ENCODE measurements at regions not wholly inside any gene's neighbourhood (a gene's known extent, or its start where the extent isn't known, plus 50 kb on each side); places are given as distances from the start of the nearest gene placed in this dataset.
A peak's percentile ranks its signal among the peaks of the same experiment; 100 is the strongest.

DNA sequence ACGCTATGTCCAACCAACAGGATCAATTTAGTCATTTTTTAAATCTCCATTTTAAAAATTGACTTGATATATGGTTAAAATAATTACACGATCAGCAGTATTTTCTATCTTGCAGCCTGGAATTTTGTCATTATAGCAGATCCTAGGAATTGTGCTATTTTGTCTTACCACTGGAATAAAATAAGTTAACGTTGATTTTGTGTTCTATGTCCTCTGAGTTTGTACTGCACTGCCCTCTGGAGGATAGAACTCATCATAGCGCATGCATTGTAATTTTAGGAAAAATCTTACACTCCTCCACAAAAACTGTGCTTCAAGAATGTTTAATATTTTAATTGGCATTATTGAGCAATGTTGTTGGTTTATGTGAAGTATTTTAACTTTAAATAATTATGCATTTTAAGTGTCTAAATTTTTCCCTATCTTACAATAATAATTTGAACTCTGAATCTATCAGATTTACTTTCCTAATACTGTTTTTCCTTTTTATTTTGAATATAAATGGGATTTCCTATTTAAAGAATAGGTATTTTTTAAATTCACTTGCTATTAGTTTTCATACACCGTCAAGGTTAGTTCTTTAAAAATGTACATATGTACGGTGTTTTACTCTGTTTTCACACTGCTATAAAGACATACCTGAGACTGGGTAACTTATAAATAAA is 220.1 kb downstream of the PPP1R3A start:
- Histone ChIP-seq H3K36me3 (no peaks in the 10 kb centered on the region), H3K4me1 (no peaks in the 10 kb centered on the region), H3K27ac (no peak overlapping the region), H3K9me3 (no peaks in the 10 kb centered on the region), H3K4me3 (replicated peaks in 1 of 3) (no peak overlapping the region), H3K27me3 (no peaks in the 10 kb centered on the region)
- DNase-seq = peak; percentile 4 to 13
- intact Hi-C loops (cut with DNase I) = no loop called here
- TF ChIP-seq, protein P1, sequence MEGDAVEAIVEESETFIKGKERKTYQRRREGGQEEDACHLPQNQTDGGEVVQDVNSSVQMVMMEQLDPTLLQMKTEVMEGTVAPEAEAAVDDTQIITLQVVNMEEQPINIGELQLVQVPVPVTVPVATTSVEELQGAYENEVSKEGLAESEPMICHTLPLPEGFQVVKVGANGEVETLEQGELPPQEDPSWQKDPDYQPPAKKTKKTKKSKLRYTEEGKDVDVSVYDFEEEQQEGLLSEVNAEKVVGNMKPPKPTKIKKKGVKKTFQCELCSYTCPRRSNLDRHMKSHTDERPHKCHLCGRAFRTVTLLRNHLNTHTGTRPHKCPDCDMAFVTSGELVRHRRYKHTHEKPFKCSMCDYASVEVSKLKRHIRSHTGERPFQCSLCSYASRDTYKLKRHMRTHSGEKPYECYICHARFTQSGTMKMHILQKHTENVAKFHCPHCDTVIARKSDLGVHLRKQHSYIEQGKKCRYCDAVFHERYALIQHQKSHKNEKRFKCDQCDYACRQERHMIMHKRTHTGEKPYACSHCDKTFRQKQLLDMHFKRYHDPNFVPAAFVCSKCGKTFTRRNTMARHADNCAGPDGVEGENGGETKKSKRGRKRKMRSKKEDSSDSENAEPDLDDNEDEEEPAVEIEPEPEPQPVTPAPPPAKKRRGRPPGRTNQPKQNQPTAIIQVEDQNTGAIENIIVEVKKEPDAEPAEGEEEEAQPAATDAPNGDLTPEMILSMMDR (IDR thresholded peaks at IDR 0.05) = peak in 5 of 6 experiments; percentile 40 to 73 (median 63)
- TF ChIP-seq POLR2A (IDR thresholded peaks at IDR 0.05) = no peak
- 38% methylated on average over 6 of the region's 6 CpGs for WGBS, 2 donors

DNA sequence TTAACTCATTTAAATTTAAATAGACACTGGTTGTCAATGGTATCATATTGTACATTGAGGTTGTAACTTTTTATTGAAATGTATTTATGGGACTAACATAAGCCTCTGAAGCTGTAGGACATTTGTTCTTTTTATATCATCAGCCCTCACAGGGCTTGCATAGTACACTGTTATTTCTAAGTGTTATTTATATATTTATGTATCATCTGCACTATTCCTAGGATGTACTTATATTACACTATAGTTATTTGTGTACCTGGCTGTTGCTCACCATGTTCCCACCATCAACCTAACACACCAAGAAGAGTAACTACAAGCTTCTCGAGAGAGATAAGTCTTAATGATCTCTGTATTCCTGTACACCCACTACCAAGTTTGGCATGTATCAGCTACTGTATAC is 224.7 kb downstream of the PPP1R3A start:
- 89 to 94% methylated on average over 1 of the region's 1 CpG for WGBS, 2 donors
- no peak overlapping the region for H3K27ac ChIP-seq
- no peak overlapping the region for H3K4me3 ChIP-seq (replicated peaks in 1 of 3)
- H3K27me3 ChIP-seq = no peaks in the 10 kb centered on the region
- no peaks in the 10 kb centered on the region for H3K36me3 ChIP-seq
- H3K9me3 ChIP-seq = no peaks in the 10 kb centered on the region
- TF ChIP-seq, protein P1 (IDR thresholded peaks at IDR 0.05) = no peak
- no peak for TF ChIP-seq POLR2A (IDR thresholded peaks at IDR 0.05)
- intact Hi-C loops (cut with DNase I) = no loop called here
- H3K4me1 ChIP-seq = no peaks in the 10 kb centered on the region
- no peak for DNase-seq

DNA sequence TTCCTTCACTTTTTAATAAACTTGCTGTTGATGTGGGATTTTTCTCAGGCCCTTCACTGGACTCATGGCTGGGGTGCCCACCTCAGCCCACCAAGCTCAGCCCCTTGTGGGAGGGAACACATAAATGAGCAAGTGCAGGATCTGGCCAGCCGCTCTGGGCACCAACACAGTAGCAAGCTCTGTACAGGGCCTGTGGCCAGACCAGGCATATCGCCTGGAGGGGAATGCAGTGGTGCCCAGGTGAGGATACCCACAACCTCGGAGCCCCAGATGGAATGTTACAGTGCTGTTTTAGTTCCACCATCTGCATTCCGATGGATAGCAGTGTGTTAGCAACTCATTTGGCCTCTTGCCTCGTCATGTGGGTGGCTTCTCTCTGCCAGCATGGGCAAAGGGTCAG is 234.6 kb downstream of the PPP1R3A start:
- TF ChIP-seq POLR2A (IDR thresholded peaks at IDR 0.05) = no peak
- TF ChIP-seq, protein P1 (IDR thresholded peaks at IDR 0.05) = no peak
- intact Hi-C loops (cut with DNase I) = no loop called here
- H3K9me3 ChIP-seq = no peaks in the 10 kb centered on the region
- DNase-seq = no peak
- no peaks in the 10 kb centered on the region for H3K36me3 ChIP-seq
- 72 to 85% methylated on average over 3 to 5 of the region's 5 CpGs for WGBS, 2 donors
- H3K27me3 ChIP-seq = no peaks in the 10 kb centered on the region
- H3K4me1 ChIP-seq = no peaks in the 10 kb centered on the region
- no peak overlapping the region for H3K4me3 ChIP-seq (replicated peaks in 1 of 3)
- H3K27ac ChIP-seq = no peak overlapping the region

DNA sequence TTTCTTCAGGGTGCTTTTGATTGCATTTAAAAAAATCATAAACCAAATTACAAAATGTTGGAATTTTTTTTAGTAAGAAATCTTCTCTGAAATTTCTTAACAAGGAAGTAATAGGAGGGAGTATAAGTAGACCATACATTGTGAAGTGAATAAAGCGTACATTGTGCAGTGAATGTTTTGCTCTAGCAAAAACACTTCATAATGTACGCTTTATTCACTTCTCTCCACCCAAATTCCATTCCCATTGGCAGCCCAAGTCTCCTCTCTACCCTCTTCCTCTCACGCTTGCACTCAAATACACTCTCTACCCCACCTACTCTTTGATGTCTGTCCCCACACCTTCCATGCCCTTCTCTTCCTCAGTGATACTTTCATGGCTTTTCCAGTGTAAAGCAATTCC is 241.0 kb downstream of the PPP1R3A start:
- Histone ChIP-seq H3K9me3 (no peaks in the 10 kb centered on the region), H3K36me3 (no peaks in the 10 kb centered on the region), H3K27ac (no peak overlapping the region), H3K4me3 (replicated peaks in 1 of 3) (no peak overlapping the region), H3K4me1 (peaks cover 0 to 4% of the 10 kb centered on the region in 2 donors), H3K27me3 (no peaks in the 10 kb centered on the region)
- TF ChIP-seq, protein P1 (IDR thresholded peaks at IDR 0.05) = no peak
- intact Hi-C loops (cut with DNase I) = no loop called here
- no peak for DNase-seq
- WGBS, 2 donors = 68 to 73% methylated on average over 3 of the region's 3 CpGs

DNA sequence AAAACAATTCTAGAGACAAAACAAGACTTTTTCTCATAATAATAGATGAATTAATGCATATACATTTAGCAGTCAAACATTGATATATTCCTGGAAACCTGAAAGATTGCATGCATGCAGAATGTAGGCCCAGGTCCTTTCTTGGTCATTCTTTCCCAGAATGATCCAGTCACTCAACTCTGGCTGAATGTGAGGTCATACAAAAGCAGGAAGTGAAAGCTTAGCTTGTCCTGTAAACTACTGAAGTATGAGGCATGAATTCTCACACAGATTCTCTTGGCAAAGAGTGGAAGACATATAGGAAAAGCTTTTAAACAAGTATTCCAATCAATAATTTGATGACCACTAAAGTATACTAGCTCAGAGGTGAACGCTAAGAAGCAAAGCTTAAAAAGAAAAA is 253.9 kb downstream of the PPP1R3A start:
- Histone ChIP-seq H3K27ac (no peak overlapping the region), H3K9me3 (no peaks in the 10 kb centered on the region), H3K4me3 (replicated peaks in 1 of 3) (no peak overlapping the region), H3K36me3 (no peaks in the 10 kb centered on the region), H3K27me3 (no peaks in the 10 kb centered on the region), H3K4me1 (no peaks in the 10 kb centered on the region)
- WGBS, 2 donors = 88 to 89% methylated on average over 1 of the region's 1 CpG
- no peak for TF ChIP-seq POLR2A (IDR thresholded peaks at IDR 0.05)
- TF ChIP-seq, protein P1 (IDR thresholded peaks at IDR 0.05) = no peak
- intact Hi-C loops (cut with DNase I) = no loop called here
- no peak for DNase-seq

Measured in thyroid gland (tissue), 4 donors.